ENCODE measurements at regions not wholly inside any gene's neighbourhood (a gene's known extent, or its start where the extent isn't known, plus 50 kb on each side); places are given as distances from the start of the nearest gene placed in this dataset.
A peak's percentile ranks its signal among the peaks of the same experiment; 100 is the strongest.
"Not testable (repeated sequence)": the region's sequence is repeated elsewhere in the genome, so short reads cannot be mapped to it uniquely, and the experiment has no call there.

DNA sequence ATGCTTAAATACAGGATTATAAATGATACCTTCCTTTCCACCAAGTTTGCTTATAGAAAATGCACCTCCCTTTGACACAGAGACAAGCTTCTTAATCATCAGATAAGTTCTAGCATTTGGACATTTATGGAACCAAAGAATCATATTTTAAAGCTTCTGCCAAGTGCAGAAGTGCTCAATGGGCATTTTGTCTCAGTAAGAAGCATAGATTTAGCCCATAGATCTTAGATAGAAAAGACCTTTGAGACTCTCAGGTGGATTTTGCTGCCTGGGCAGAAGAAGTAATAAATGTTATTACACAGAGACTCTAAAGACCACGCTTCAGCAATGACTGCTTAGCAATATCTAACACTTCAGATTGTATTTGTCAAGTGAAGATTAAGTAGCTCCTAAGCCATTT, 174.6 kb downstream of the VEGFC start:
- H3K9me3 ChIP-seq: no peaks in the 10 kb centered on the region
- H3K4me3 ChIP-seq: no peak overlapping the region
- WGBS (ENCODE audit: insufficient coverage, low coverage, low lambda C conversion rate, missing lambda C conversion rate): 17% methylated on average over 1 of the region's 1 CpG
- TF ChIP-seq, protein P1, sequence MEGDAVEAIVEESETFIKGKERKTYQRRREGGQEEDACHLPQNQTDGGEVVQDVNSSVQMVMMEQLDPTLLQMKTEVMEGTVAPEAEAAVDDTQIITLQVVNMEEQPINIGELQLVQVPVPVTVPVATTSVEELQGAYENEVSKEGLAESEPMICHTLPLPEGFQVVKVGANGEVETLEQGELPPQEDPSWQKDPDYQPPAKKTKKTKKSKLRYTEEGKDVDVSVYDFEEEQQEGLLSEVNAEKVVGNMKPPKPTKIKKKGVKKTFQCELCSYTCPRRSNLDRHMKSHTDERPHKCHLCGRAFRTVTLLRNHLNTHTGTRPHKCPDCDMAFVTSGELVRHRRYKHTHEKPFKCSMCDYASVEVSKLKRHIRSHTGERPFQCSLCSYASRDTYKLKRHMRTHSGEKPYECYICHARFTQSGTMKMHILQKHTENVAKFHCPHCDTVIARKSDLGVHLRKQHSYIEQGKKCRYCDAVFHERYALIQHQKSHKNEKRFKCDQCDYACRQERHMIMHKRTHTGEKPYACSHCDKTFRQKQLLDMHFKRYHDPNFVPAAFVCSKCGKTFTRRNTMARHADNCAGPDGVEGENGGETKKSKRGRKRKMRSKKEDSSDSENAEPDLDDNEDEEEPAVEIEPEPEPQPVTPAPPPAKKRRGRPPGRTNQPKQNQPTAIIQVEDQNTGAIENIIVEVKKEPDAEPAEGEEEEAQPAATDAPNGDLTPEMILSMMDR (IDR thresholded peaks at IDR 0.05): no peak
- no peak for TF ChIP-seq POLR2A (IDR thresholded peaks at IDR 0.05)
- H3K27ac ChIP-seq: no peak overlapping the region
- no peaks in the 10 kb centered on the region for H3K4me1 ChIP-seq
- H3K27me3 ChIP-seq: no peaks in the 10 kb centered on the region
- DNase-seq (no peak), ATAC-seq (no peak)
- intact Hi-C loops (cut with DNase I): no loop called here
- H3K36me3 ChIP-seq: no peaks in the 10 kb centered on the region

DNA sequence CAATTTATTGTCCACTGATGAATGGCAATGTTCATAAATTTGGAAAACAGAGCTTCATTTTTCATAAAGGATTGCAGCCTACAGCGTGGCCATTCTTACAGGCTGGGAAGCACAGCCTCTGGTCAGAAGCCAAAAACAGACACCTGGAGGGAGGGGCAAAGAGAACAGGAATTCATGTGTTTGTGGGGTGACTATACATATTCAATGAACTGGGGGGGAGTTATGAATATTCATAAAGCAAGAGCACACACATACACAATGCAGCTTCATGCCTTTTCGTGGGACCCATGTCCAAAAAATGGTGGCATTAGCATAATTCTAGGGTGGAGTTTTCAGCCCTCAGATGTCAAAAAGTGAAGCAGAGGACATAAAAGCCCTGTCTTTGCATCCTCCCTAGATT, 173.3 kb downstream of the VEGFC start:
- no peak for ATAC-seq
- intact Hi-C loops (cut with DNase I): no loop called here

DNA sequence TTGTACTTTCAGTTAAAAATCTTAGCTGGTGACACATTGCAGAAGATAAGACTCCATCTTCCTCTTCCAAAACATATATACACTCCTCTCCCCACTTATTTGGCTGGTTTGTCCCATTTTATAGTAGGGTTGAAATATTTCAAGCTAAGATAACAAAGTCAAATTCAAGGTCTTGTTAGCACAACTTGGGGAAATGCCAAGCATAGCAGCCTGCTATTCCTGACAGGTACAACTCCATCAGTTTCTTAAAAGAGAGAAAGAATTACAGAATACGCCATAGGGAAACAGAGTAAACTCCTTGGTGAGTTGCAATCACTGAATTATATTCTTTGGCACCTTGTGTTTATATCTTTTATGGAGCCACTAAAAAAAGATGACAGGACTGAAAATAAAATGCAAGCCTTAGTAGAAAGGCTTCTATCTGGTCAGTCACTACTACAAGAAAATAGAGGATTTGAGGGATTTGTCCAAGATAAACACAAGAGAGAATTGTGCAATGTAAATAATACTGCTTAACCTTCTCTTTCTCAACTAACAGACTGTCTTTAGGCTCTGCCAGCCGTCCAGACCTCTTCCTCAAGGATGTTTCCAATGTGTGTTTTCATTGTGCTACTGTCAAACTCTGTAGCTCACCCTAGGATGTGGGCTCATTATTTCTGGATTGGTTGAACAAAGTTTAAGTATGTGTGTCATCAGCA, 170.3 kb downstream of the VEGFC start:
- Histone ChIP-seq H3K27ac (no peak overlapping the region), H3K27me3 (no peaks in the 10 kb centered on the region), H3K36me3 (no peaks in the 10 kb centered on the region), H3K4me1 (no peaks in the 10 kb centered on the region), H3K9me3 (no peaks in the 10 kb centered on the region), H3K4me3 (no peak overlapping the region)
- peak in 1 of 4 donors; percentile 38 for ATAC-seq
- TF ChIP-seq POLR2A (IDR thresholded peaks at IDR 0.05): no peak
- TF ChIP-seq, protein P1 (IDR thresholded peaks at IDR 0.05): no peak
- WGBS (ENCODE audit: insufficient coverage, low coverage, low lambda C conversion rate, missing lambda C conversion rate): 32% methylated on average over 2 of the region's 2 CpGs
- intact Hi-C loops (cut with DNase I): no loop called here
- DNase-seq: no peak

More for the DNA sequence above, 173.3 kb downstream of the VEGFC start:
- H3K4me1 ChIP-seq: no peaks in the 10 kb centered on the region
- no peak overlapping the region for H3K4me3 ChIP-seq
- H3K27me3 ChIP-seq: no peaks in the 10 kb centered on the region
- H3K27ac ChIP-seq: no peak overlapping the region
- no peaks in the 10 kb centered on the region for H3K9me3 ChIP-seq
- WGBS (ENCODE audit: insufficient coverage, low coverage, low lambda C conversion rate, missing lambda C conversion rate): 59% methylated on average over 2 of the region's 2 CpGs
- no peak for DNase-seq
- TF ChIP-seq, protein P1 (IDR thresholded peaks at IDR 0.05): no peak
- no peak for TF ChIP-seq POLR2A (IDR thresholded peaks at IDR 0.05)
- no peaks in the 10 kb centered on the region for H3K36me3 ChIP-seq

- H3K9me3 ChIP-seq; H3K36me3 ChIP-seq; H3K4me3 ChIP-seq; H3K4me1 ChIP-seq; H3K27me3 ChIP-seq; H3K27ac ChIP-seq; ATAC-seq; intact Hi-C loops (cut with DNase I); DNase-seq: not testable (repeated sequence)
- WGBS (ENCODE audit: insufficient coverage, low coverage, low lambda C conversion rate, missing lambda C conversion rate): no CpG with 5 or more reads among the region's 37 CpGs
Observed at GRCh38 chr4:176624983-176625610, 167.6 kb downstream of the VEGFC start.

- no peak for TF ChIP-seq POLR2A (IDR thresholded peaks at IDR 0.05)
- TF ChIP-seq, protein P1 (IDR thresholded peaks at IDR 0.05): no peak
- 29% methylated on average over 4 of the region's 4 CpGs for WGBS (ENCODE audit: insufficient coverage, low coverage, low lambda C conversion rate, missing lambda C conversion rate)
Observed at GRCh38 chr4:176627916-176628315, 164.8 kb downstream of the VEGFC start.

More at GRCh38 chr4:176627916-176628315, 164.8 kb downstream of the VEGFC start:
- no peak overlapping the region for H3K4me3 ChIP-seq
- intact Hi-C loops (cut with DNase I): no loop called here
- no peaks in the 10 kb centered on the region for H3K9me3 ChIP-seq
- no peak for DNase-seq
- ATAC-seq: no peak
- no peak overlapping the region for H3K27ac ChIP-seq
- no peaks in the 10 kb centered on the region for H3K36me3 ChIP-seq
- H3K4me1 ChIP-seq: no peaks in the 10 kb centered on the region
- no peaks in the 10 kb centered on the region for H3K27me3 ChIP-seq
